ENCODE measurements at regions not wholly inside any gene's neighbourhood (a gene's known extent, or its start where the extent isn't known, plus 50 kb on each side); places are given as distances from the start of the nearest gene placed in this dataset.
"Not testable (repeated sequence)": the region's sequence is repeated elsewhere in the genome, so short reads cannot be mapped to it uniquely, and the experiment has no call there.

GRCh38 chr20:60101891-60102281 is 143.7 kb downstream of the CDH26 start:
- no peaks in the 10 kb centered on the region for H3K27me3 Mint-ChIP-seq
- intact Hi-C loops (cut with micrococcal nuclease): no loop called here
- H3K9me3 Mint-ChIP-seq: no peaks in the 10 kb centered on the region
- DNase-seq (no peak), ATAC-seq (ENCODE audit: low read depth) (no peak)
- no peaks in the 10 kb centered on the region for H3K4me1 Mint-ChIP-seq
- ChIA-PET CTCF (no interaction called here), POLR2A (no interaction called here)
- H3K36me3 Mint-ChIP-seq (ENCODE audit: low read depth): no peaks in the 10 kb centered on the region
- no peak overlapping the region for H3K4me3 Mint-ChIP-seq
- TF ChIP-seq, protein P1, sequence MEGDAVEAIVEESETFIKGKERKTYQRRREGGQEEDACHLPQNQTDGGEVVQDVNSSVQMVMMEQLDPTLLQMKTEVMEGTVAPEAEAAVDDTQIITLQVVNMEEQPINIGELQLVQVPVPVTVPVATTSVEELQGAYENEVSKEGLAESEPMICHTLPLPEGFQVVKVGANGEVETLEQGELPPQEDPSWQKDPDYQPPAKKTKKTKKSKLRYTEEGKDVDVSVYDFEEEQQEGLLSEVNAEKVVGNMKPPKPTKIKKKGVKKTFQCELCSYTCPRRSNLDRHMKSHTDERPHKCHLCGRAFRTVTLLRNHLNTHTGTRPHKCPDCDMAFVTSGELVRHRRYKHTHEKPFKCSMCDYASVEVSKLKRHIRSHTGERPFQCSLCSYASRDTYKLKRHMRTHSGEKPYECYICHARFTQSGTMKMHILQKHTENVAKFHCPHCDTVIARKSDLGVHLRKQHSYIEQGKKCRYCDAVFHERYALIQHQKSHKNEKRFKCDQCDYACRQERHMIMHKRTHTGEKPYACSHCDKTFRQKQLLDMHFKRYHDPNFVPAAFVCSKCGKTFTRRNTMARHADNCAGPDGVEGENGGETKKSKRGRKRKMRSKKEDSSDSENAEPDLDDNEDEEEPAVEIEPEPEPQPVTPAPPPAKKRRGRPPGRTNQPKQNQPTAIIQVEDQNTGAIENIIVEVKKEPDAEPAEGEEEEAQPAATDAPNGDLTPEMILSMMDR (IDR thresholded peaks at IDR 0.05): no peak
- H3K27ac Mint-ChIP-seq: no peak overlapping the region

DNA sequence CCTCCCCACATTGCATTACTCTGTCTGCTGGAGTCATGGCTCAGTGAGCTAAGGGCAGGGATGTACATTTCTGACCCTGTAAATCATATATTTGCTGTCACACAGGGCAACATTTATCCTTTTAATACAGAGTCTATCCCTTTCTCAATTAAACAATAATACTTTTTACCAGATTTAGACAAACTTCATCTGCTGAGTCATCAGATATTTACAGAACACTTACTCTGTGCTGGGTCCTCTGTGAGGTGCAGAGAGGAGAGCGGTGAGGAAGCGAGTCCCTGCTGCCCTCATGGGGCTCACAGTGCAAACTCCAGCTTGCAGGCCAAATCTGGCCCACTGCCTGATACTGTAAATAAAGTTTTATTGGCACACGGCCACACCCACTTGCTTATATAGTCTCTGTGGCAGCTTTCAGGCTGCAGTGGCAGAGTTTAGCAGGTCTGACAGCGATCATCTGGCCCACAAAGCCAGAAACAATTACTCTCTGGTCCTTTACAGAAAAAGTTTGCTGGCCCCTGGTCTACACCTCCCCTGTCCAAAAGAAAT is 144.5 kb downstream of the CDH26 start:
- intact Hi-C loops (cut with micrococcal nuclease): no loop called here
- CTCF ChIA-PET: no interaction called here
- TF ChIP-seq, protein P1 (IDR thresholded peaks at IDR 0.05): no peak

GRCh38 chr20:60104993-60105803 is 147.0 kb downstream of the CDH26 start:
- TF ChIP-seq, protein P1 (IDR thresholded peaks at IDR 0.05): no peak
- Mint-ChIP-seq H3K9me3 (no peaks in the 10 kb centered on the region), H3K4me1 (no peaks in the 10 kb centered on the region), H3K36me3 (ENCODE audit: low read depth) (no peaks in the 10 kb centered on the region), H3K27me3 (no peaks in the 10 kb centered on the region), H3K27ac (no peak overlapping the region), H3K4me3 (no peak overlapping the region)
- POLR2A ChIA-PET: no interaction called here
- CTCF ChIA-PET: no interaction called here
- intact Hi-C loops (cut with micrococcal nuclease): no loop called here
- ATAC-seq (ENCODE audit: low read depth) (no peak), DNase-seq (no peak)

More for the DNA sequence above, 144.5 kb downstream of the CDH26 start:
- no peak overlapping the region for H3K27ac Mint-ChIP-seq
- POLR2A ChIA-PET: no interaction called here
- no peak for ATAC-seq (ENCODE audit: low read depth)
- no peaks in the 10 kb centered on the region for H3K4me1 Mint-ChIP-seq
- DNase-seq: no peak
- H3K4me3 Mint-ChIP-seq: no peak overlapping the region
- no peaks in the 10 kb centered on the region for H3K9me3 Mint-ChIP-seq
- H3K27me3 Mint-ChIP-seq: no peaks in the 10 kb centered on the region
- H3K36me3 Mint-ChIP-seq (ENCODE audit: low read depth): no peaks in the 10 kb centered on the region

DNA sequence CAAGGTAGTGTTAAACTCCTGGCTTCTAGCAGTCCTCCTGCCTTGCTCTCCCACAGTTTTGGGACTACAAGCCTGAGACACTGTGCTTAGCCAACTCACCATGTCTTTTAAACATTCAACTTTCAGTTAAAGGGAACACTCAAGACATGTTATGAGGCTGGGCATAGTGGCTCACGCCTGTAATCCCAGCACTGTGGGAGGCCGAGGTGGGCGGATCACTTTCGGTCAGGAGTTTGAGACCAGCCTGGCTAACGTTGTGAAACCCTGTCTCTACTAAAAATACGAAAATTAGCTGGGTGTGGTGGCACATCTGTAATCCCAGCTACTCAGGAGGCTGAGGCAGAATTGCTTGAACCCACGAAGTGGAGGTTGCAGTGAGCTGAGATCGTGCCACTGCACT is 148.0 kb downstream of the CDH26 start:
- ATAC-seq (ENCODE audit: low read depth); H3K4me1 Mint-ChIP-seq; CTCF ChIA-PET; POLR2A ChIA-PET; intact Hi-C loops (cut with micrococcal nuclease); H3K9me3 Mint-ChIP-seq; H3K27me3 Mint-ChIP-seq; H3K36me3 Mint-ChIP-seq (ENCODE audit: low read depth); H3K27ac Mint-ChIP-seq; H3K4me3 Mint-ChIP-seq; DNase-seq: not testable (repeated sequence)

DNA sequence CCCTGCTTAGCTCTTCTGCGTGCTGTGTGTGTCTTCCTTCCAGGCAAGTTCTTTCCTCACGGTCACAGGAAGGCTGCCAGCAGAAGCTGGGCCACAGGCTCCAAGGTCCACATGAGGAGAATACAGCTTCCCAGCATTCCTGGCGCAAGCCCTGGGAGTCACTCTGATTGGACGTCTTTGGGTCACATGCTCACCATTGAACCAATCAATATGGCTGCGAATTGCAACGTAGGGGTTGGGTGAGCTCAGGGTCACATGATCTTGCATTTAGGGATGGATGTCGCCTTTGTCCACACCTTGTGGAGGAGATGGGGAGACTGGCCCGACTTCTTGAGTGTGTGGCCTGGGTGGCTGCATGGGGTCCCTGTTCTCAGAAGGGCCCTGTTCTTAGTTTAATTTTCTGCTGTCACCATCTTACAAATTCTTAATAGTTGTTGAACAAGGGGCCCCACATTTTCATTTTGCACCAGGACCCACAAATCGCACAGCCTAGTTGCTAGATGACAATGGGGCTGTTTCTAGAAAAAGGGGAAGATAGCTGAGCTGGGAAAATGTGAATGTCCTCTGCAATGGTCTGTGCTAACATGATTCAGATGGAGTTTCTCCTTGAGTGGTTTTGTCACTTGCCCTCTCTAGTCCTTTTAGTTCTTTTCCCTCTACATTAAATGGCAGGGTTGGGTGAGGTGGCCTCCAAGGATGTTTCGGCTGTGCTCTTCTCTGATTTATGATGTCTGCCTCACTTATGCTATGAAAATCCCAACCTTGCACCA is 149.6 kb downstream of the CDH26 start:
- ATAC-seq (ENCODE audit: low read depth): no peak
- H3K4me3 Mint-ChIP-seq: no peak overlapping the region

More for the DNA sequence above, 149.6 kb downstream of the CDH26 start:
- H3K9me3 Mint-ChIP-seq: no peaks in the 10 kb centered on the region
- intact Hi-C loops (cut with micrococcal nuclease): no loop called here
- TF ChIP-seq, protein P1 (IDR thresholded peaks at IDR 0.05): no peak
- H3K27me3 Mint-ChIP-seq: no peaks in the 10 kb centered on the region
- H3K27ac Mint-ChIP-seq: no peak overlapping the region
- POLR2A ChIA-PET: no interaction called here
- no peaks in the 10 kb centered on the region for H3K4me1 Mint-ChIP-seq
- DNase-seq: no peak
- CTCF ChIA-PET: no interaction called here
- H3K36me3 Mint-ChIP-seq (ENCODE audit: low read depth): no peaks in the 10 kb centered on the region

Measured in activated B cell treated with CpG ODN at 0.5 μM for 24 hours (primary cell).